Neuronal stem cell (in vitro differentiated cells): ENCODE measurements at regions not wholly inside any gene's neighbourhood (a gene's known extent, or its start where the extent isn't known, plus 50 kb on each side); places are given as distances from the start of the nearest gene placed in this dataset.

Source experiments
- DNase-seq: peaks from one replicate; pipeline ENCODE4 v3.0.0-alpha.2; 2013; ENCODE audit warnings: low spot score
- H2AFZ ChIP-seq: one replicate; pipeline ENCODE4 v1.6.1; 2013; ENCODE audit warnings: mild to moderate bottlenecking, low read length, inconsistent platforms
- H2AK5ac ChIP-seq: 2 replicates; pipeline ENCODE4 v1.6.1; 2013; ENCODE audit warnings: low read depth, mild to moderate bottlenecking, inconsistent platforms, low read length, moderate library complexity, mixed read lengths
- H2BK120ac ChIP-seq: 2 replicates; pipeline ENCODE4 v1.6.1; 2013; ENCODE audit warnings: low read depth, mild to moderate bottlenecking, inconsistent platforms, low read length, moderate library complexity, mixed read lengths
- H2BK12ac ChIP-seq: one replicate; pipeline ENCODE4 v1.6.1; 2013; ENCODE audit warnings: low read length, inconsistent platforms
- H2BK15ac ChIP-seq: 2 replicates; pipeline ENCODE4 v1.6.1; 2013; ENCODE audit warnings: mild to moderate bottlenecking, low read length, inconsistent platforms, mixed read lengths
- H2BK5ac ChIP-seq: one replicate; pipeline ENCODE4 v1.6.1; 2013; ENCODE audit warnings: inconsistent platforms, mild to moderate bottlenecking, low read length, moderate library complexity
- H3K14ac ChIP-seq: one replicate; pipeline ENCODE4 v1.6.1; 2013; ENCODE audit warnings: low read length, inconsistent platforms
- H3K18ac ChIP-seq: 2 replicates; pipeline ENCODE4 v1.6.1; 2013; ENCODE audit warnings: low read length, inconsistent platforms
- H3K23ac ChIP-seq: 2 replicates; pipeline ENCODE4 v1.6.1; 2013; ENCODE audit warnings: low read depth, mild to moderate bottlenecking, mixed read lengths, low read length, inconsistent platforms; ENCODE audit not compliant: poor library complexity
- H3K27ac ChIP-seq: replicated peaks from 3 replicates; pipeline ENCODE4 v1.5.1; 2013; ENCODE audit warnings: low read length, inconsistent platforms
- H3K27me3 ChIP-seq, 3 experiments: 2 replicates each; pipeline ENCODE4 v1.6.1; 2013; ENCODE audit warnings: low read length in 3 of 3, mild to moderate bottlenecking in 2 of 3, inconsistent platforms in 1 of 3, low read depth in 1 of 3, mixed read lengths in 1 of 3, moderate library complexity in 1 of 3; ENCODE audit not compliant: control insufficient read depth in 3 of 3, insufficient read depth in 3 of 3
- H3K36me3 ChIP-seq, 2 donors: replicated peaks in 1 of 2; 2 replicates each; pipeline ENCODE4 v1.6.1; 2013; ENCODE audit warnings: low read length in 2 of 2; ENCODE audit not compliant: control insufficient read depth in 2 of 2, insufficient read depth in 2 of 2
- H3K4ac ChIP-seq: 2 replicates; pipeline ENCODE4 v1.6.1; 2013; ENCODE audit warnings: inconsistent platforms, mild to moderate bottlenecking, low read length, moderate library complexity
- H3K4me1 ChIP-seq, 2 donors: 1 replicate in 1 of 2; 2 replicates in 1 of 2; pipeline ENCODE4 v1.6.1; 2013; ENCODE audit warnings: low read length in 2 of 2, low read depth in 1 of 2; ENCODE audit not compliant: control insufficient read depth in 2 of 2, insufficient read depth in 1 of 2
- H3K4me2 ChIP-seq: one replicate; pipeline ENCODE4 v1.6.1; 2013; ENCODE audit warnings: mild to moderate bottlenecking, low read length, inconsistent platforms; ENCODE audit not compliant: insufficient read depth, poor library complexity, severe bottlenecking
- H3K4me3 ChIP-seq, 2 donors: 2 replicates each; pipeline ENCODE4 v1.5.1; 2013; ENCODE audit warnings: low read length in 2 of 2, mild to moderate bottlenecking in 2 of 2, inconsistent platforms in 1 of 2, moderate library complexity in 1 of 2
- H3K79me1 ChIP-seq: one replicate; pipeline ENCODE4 v1.6.1; 2013; ENCODE audit warnings: low read depth, mild to moderate bottlenecking, inconsistent platforms, low read length, moderate library complexity
- H3K9ac ChIP-seq: one replicate; pipeline ENCODE4 v1.6.1; 2013; ENCODE audit warnings: mild to moderate bottlenecking, low read depth, low read length, inconsistent platforms; ENCODE audit not compliant: poor library complexity
- H3K9me3 ChIP-seq, 2 donors: replicated peaks in 1 of 2; 2 replicates each; pipeline versions ENCODE3 to v1.6.1; 2013; ENCODE audit warnings: low read length in 2 of 2, mild to moderate bottlenecking in 2 of 2, inconsistent platforms in 1 of 2, low read depth in 1 of 2, mixed read lengths in 1 of 2, moderate library complexity in 1 of 2; ENCODE audit not compliant: control insufficient read depth in 2 of 2, insufficient read depth in 1 of 2
- H4K8ac ChIP-seq: one replicate; pipeline ENCODE4 v1.6.1; 2013; ENCODE audit warnings: low read depth, mild to moderate bottlenecking, inconsistent platforms, low read length, moderate library complexity
- H4K91ac ChIP-seq: one replicate; pipeline ENCODE4 v1.6.1; 2013; ENCODE audit warnings: low read length, low read depth, mild to moderate bottlenecking, inconsistent platforms; ENCODE audit not compliant: poor library complexity
- WGBS, 2 donors: extraction: QIAGEN DNeasy Blood & Tissue Kit; methylation state at CpG; one replicate each; pipeline ENCODE4 v1.1.7; 2013; ENCODE audit warnings: missing lambda C conversion rate in 2 of 2, mixed read lengths in 1 of 2; ENCODE audit not compliant: insufficient read length in 2 of 2, insufficient replicate concordance in 1 of 2; ENCODE audit errors: extremely low coverage in 2 of 2; 5-methylcytosine and 5-hydroxymethylcytosine counted together

DNA sequence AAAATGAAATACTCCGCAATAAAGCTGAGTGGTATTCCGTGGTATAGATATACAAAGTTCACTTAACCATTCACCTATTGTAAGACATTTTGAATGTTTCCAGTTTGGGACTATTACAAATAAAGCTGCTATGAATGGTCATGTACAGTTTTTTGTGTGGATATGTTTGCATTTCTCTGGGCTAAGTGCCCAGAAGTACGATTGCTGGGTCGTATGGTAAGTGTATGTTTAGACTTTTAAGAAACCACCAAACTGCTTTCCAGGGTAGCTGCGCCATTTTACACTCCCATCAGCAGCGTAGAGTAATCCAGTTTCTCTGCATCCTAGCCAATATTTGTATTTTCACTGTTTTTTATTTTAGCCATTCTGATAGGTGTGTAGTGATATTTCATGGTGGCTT lies 208.4 kb upstream of the TLE3 start:
- no peak overlapping the region for H3K23ac ChIP-seq
- no peak overlapping the region for H2BK5ac ChIP-seq
- no peaks in the 10 kb centered on the region for H3K27me3 ChIP-seq
- no peak overlapping the region for H3K9ac ChIP-seq
- no peak overlapping the region for H3K4me2 ChIP-seq
- H3K4me1 ChIP-seq, result no peaks in the 10 kb centered on the region
- H3K36me3 ChIP-seq, result no peaks in the 10 kb centered on the region
- no peak overlapping the region for H2AFZ ChIP-seq
- no peak overlapping the region for H2AK5ac ChIP-seq
- H2BK12ac ChIP-seq, result no peak overlapping the region
- no peak overlapping the region for H2BK15ac ChIP-seq
- H3K9me3 ChIP-seq, result peaks cover 0 to 3% of the 10 kb centered on the region in 2 donors
- H4K8ac ChIP-seq, result no peak overlapping the region
- DNase-seq, result no peak
- no peak overlapping the region for H3K14ac ChIP-seq
- H3K4ac ChIP-seq, result no peak overlapping the region
- no peak overlapping the region for H3K27ac ChIP-seq
- H3K18ac ChIP-seq, result no peak overlapping the region
- H2BK120ac ChIP-seq, result no peak overlapping the region
- no peaks in the 10 kb centered on the region for H3K79me1 ChIP-seq
- H4K91ac ChIP-seq, result no peak overlapping the region
- WGBS, 2 donors, result no CpG with 5 or more reads among the region's 6 CpGs
- no peak overlapping the region for H3K4me3 ChIP-seq

DNA sequence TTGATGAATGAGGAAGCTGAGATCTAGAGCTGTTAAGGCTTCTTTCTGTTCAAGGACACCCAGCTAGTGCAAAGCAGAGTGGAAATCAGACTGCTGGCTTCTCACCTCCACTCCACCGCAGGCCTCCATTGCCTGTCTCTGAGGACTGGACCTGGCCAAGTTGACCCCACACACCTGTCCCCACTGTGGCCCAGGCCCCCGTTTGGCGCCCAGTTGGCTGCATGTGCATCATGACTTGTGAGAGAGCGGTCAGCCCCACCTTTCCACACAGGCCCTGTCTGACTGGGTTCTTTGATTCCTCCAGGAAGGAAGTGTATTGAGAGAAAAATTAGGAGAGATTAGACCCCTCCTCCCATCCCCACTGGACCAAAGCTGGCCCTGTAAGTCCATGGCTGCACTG lies 206.3 kb upstream of the TLE3 start:
- DNase-seq, result no peak
- H3K27ac ChIP-seq, result no peak overlapping the region
- H3K4me1 ChIP-seq, result no peaks in the 10 kb centered on the region
- H2BK120ac ChIP-seq, result no peak overlapping the region
- H2AFZ ChIP-seq, result no peak overlapping the region
- peaks cover 0 to 3% of the 10 kb centered on the region in 2 donors for H3K9me3 ChIP-seq
- no peaks in the 10 kb centered on the region for H3K79me1 ChIP-seq
- H2AK5ac ChIP-seq, result no peak overlapping the region
- H3K4ac ChIP-seq, result no peak overlapping the region
- no peak overlapping the region for H3K14ac ChIP-seq
- peak overlapping the region; percentile 60 for H3K18ac ChIP-seq
- H3K9ac ChIP-seq, result no peak overlapping the region
- H3K36me3 ChIP-seq, result no peaks in the 10 kb centered on the region
- H2BK5ac ChIP-seq, result no peak overlapping the region
- no peak overlapping the region for H4K91ac ChIP-seq
- WGBS, 2 donors, result no CpG with 5 or more reads among the region's 4 CpGs
- H2BK15ac ChIP-seq, result no peak overlapping the region
- no peak overlapping the region for H2BK12ac ChIP-seq
- H3K4me2 ChIP-seq, result no peak overlapping the region
- H3K27me3 ChIP-seq, result no peaks in the 10 kb centered on the region
- no peak overlapping the region for H4K8ac ChIP-seq
- H3K4me3 ChIP-seq, result peak overlapping the region in 1 of 2 donors; percentile 32
- H3K23ac ChIP-seq, result no peak overlapping the region

DNA sequence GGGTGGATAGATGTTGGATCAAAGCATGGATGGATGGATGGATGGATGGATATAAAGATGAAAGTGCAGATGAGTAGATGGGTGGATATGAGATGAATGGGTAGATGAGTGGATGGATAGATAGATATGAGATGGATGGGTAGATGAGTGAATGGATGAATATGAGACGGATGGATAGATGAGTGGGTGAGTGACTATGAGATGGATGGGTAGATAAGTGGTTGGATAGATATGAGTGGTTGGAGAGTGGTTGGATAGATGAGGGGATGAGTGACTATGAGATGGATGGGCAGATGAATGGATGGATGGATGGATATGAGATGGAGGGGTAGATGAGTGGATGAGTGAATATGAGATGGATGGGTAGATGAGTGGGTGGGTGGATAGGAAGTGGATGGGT lies 204.6 kb upstream of the TLE3 start:
- Histone ChIP-seq H3K27ac (no peak overlapping the region), H2BK15ac (no peak overlapping the region), H3K4me3 (no peak overlapping the region), H2AFZ (no peak overlapping the region), H3K4me1 (no peaks in the 10 kb centered on the region), H2AK5ac (no peak overlapping the region), H3K9me3 (peaks cover 0 to 3% of the 10 kb centered on the region in 2 donors), H3K27me3 (no peaks in the 10 kb centered on the region), H2BK5ac (no peak overlapping the region), H4K8ac (no peak overlapping the region), H3K79me1 (no peaks in the 10 kb centered on the region), H3K14ac (no peak overlapping the region), H4K91ac (no peak overlapping the region), H3K4ac (no peak overlapping the region), H3K4me2 (no peak overlapping the region), H2BK120ac (no peak overlapping the region), H3K23ac (no peak overlapping the region), H3K9ac (no peak overlapping the region), H3K18ac (no peak overlapping the region), H3K36me3 (no peaks in the 10 kb centered on the region), H2BK12ac (no peak overlapping the region)
- DNase-seq, result no peak
- WGBS, 2 donors, result 100% methylated on average over 1 of the region's 1 CpG; no CpG with 5 or more reads in 1 of the 2 donors

DNA sequence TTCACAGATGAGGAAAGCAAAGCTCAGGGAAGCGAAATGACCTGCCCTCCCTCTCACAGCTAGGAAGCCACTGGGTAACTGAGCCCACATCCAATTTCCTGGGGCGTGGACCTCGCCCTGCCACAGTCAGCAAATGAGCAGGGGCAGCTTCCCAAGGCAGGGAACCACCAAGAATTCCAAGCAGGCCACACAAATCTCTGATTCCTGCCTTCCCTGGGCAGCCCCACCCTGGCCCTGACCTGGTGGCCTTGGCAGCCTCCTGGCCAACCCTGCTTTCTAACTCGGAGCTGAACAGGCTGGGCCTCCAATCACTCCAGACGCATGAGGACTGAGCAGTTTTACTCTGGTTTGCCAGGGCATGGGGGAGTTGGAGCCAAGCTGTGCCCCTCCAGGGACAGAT lies 203.7 kb upstream of the TLE3 start:
- Histone ChIP-seq H3K9ac (no peak overlapping the region), H3K4ac (no peak overlapping the region), H2AFZ (no peak overlapping the region), H3K18ac (peak overlapping the region; percentile 63), H4K8ac (peak overlapping the region; percentile 7), H2BK120ac (no peak overlapping the region), H2AK5ac (no peak overlapping the region), H3K27ac (no peak overlapping the region), H3K4me2 (no peak overlapping the region), H4K91ac (no peak overlapping the region), H2BK12ac (no peak overlapping the region), H3K27me3 (no peaks in the 10 kb centered on the region), H2BK5ac (no peak overlapping the region), H2BK15ac (peak overlapping the region; percentile 43), H3K23ac (peak overlapping the region; percentile 69), H3K4me1 (no peaks in the 10 kb centered on the region), H3K4me3 (no peak overlapping the region), H3K14ac (no peak overlapping the region), H3K9me3 (peaks cover 0 to 3% of the 10 kb centered on the region in 2 donors), H3K79me1 (no peaks in the 10 kb centered on the region), H3K36me3 (no peaks in the 10 kb centered on the region)
- no CpG with 5 or more reads among the region's 5 CpGs for WGBS, 2 donors
- no peak for DNase-seq
